ENCODE measurements at regions not wholly inside any gene's neighbourhood (a gene's known extent, or its start where the extent isn't known, plus 50 kb on each side); places are given as distances from the start of the nearest gene placed in this dataset.
"Not testable (repeated sequence)": the region's sequence is repeated elsewhere in the genome, so short reads cannot be mapped to it uniquely, and the experiment has no call there.

GRCh38 chr15:62363913-62364312, 198.8 kb upstream of the C2CD4B start:
- Histone ChIP-seq H2AFZ (ENCODE audit: low read length, unreplicated experiment) (no peak overlapping the region), H3K4me1 (ENCODE audit: control insufficient read depth, insufficient read depth, low read length, unreplicated experiment) (peaks cover 4% of the 10 kb centered on the region), H3K4me3 (ENCODE audit: low read depth, low read length) (no peak overlapping the region), H3K79me2 (ENCODE audit: control insufficient read depth, insufficient read depth, low read length, unreplicated experiment) (no peaks in the 10 kb centered on the region), H3K27ac (ENCODE audit: low read depth, low read length) (no peak overlapping the region), H3K27me3 (ENCODE audit: insufficient read depth, low read length) (peaks cover 12% of the 10 kb centered on the region; the same call in 1 of the 2 replicates), H3K36me3 (ENCODE audit: insufficient read depth, low read length) (no peaks in the 10 kb centered on the region)

- H2AFZ ChIP-seq (ENCODE audit: low read length, unreplicated experiment): no peak overlapping the region
- no peaks in the 10 kb centered on the region for H3K36me3 ChIP-seq (ENCODE audit: insufficient read depth, low read length)
- peaks cover 4% of the 10 kb centered on the region for H3K4me1 ChIP-seq (ENCODE audit: control insufficient read depth, insufficient read depth, low read length, unreplicated experiment)
- H3K27ac ChIP-seq (ENCODE audit: low read depth, low read length): no peak overlapping the region
- no peaks in the 10 kb centered on the region for H3K79me2 ChIP-seq (ENCODE audit: control insufficient read depth, insufficient read depth, low read length, unreplicated experiment)
- peaks cover 12% of the 10 kb centered on the region; the same call in 1 of the 2 replicates for H3K27me3 ChIP-seq (ENCODE audit: insufficient read depth, low read length)
- H3K4me3 ChIP-seq (ENCODE audit: low read depth, low read length): no peak overlapping the region
Measured at GRCh38 chr15:62365795-62366442, 200.8 kb upstream of the C2CD4B start.

GRCh38 chr15:62369454-62369853, 204.4 kb upstream of the C2CD4B start:
- Histone ChIP-seq H2AFZ (ENCODE audit: low read length, unreplicated experiment) (no peak overlapping the region), H3K79me2 (ENCODE audit: control insufficient read depth, insufficient read depth, low read length, unreplicated experiment) (no peaks in the 10 kb centered on the region), H3K27me3 (ENCODE audit: insufficient read depth, low read length) (peaks cover 9% of the 10 kb centered on the region; the same call in 1 of the 2 replicates), H3K4me1 (ENCODE audit: control insufficient read depth, insufficient read depth, low read length, unreplicated experiment) (no peaks in the 10 kb centered on the region), H3K27ac (ENCODE audit: low read depth, low read length) (no peak overlapping the region), H3K36me3 (ENCODE audit: insufficient read depth, low read length) (no peaks in the 10 kb centered on the region), H3K4me3 (ENCODE audit: low read depth, low read length) (no peak overlapping the region)

- H3K27me3 ChIP-seq (ENCODE audit: insufficient read depth, low read length); H3K4me3 ChIP-seq (ENCODE audit: low read depth, low read length); H2AFZ ChIP-seq (ENCODE audit: low read length, unreplicated experiment); H3K27ac ChIP-seq (ENCODE audit: low read depth, low read length); H3K4me1 ChIP-seq (ENCODE audit: control insufficient read depth, insufficient read depth, low read length, unreplicated experiment); H3K36me3 ChIP-seq (ENCODE audit: insufficient read depth, low read length); H3K79me2 ChIP-seq (ENCODE audit: control insufficient read depth, insufficient read depth, low read length, unreplicated experiment): not testable (repeated sequence)
Measured at GRCh38 chr15:62371683-62372082, 206.6 kb upstream of the C2CD4B start.

- H2AFZ ChIP-seq (ENCODE audit: low read length, unreplicated experiment): no peak overlapping the region
- H3K4me3 ChIP-seq (ENCODE audit: low read depth, low read length): no peak overlapping the region
- H3K27me3 ChIP-seq (ENCODE audit: insufficient read depth, low read length): no peaks in the 10 kb centered on the region
- no peaks in the 10 kb centered on the region for H3K79me2 ChIP-seq (ENCODE audit: control insufficient read depth, insufficient read depth, low read length, unreplicated experiment)
- no peak overlapping the region for H3K27ac ChIP-seq (ENCODE audit: low read depth, low read length)
- H3K4me1 ChIP-seq (ENCODE audit: control insufficient read depth, insufficient read depth, low read length, unreplicated experiment): no peaks in the 10 kb centered on the region
- H3K36me3 ChIP-seq (ENCODE audit: insufficient read depth, low read length): no peaks in the 10 kb centered on the region
Measured at GRCh38 chr15:62377736-62378480, 212.8 kb upstream of the C2CD4B start.

- Histone ChIP-seq H3K27ac (ENCODE audit: low read depth, low read length) (no peak overlapping the region), H2AFZ (ENCODE audit: low read length, unreplicated experiment) (no peak overlapping the region), H3K4me1 (ENCODE audit: control insufficient read depth, insufficient read depth, low read length, unreplicated experiment) (no peaks in the 10 kb centered on the region), H3K4me3 (ENCODE audit: low read depth, low read length) (no peak overlapping the region), H3K79me2 (ENCODE audit: control insufficient read depth, insufficient read depth, low read length, unreplicated experiment) (no peaks in the 10 kb centered on the region), H3K27me3 (ENCODE audit: insufficient read depth, low read length) (no peaks in the 10 kb centered on the region), H3K36me3 (ENCODE audit: insufficient read depth, low read length) (no peaks in the 10 kb centered on the region)
Measured at GRCh38 chr15:62378772-62379498, 213.8 kb upstream of the C2CD4B start.

- Histone ChIP-seq H3K4me3 (ENCODE audit: low read depth, low read length) (no peak overlapping the region), H3K79me2 (ENCODE audit: control insufficient read depth, insufficient read depth, low read length, unreplicated experiment) (no peaks in the 10 kb centered on the region)
Measured at GRCh38 chr15:62380011-62380410, 214.9 kb upstream of the C2CD4B start.

GRCh38 chr15:62382046-62382445, 217.0 kb upstream of the C2CD4B start:
- no peaks in the 10 kb centered on the region for H3K79me2 ChIP-seq (ENCODE audit: control insufficient read depth, insufficient read depth, low read length, unreplicated experiment)
- no peaks in the 10 kb centered on the region for H3K4me1 ChIP-seq (ENCODE audit: control insufficient read depth, insufficient read depth, low read length, unreplicated experiment)
- H3K27ac ChIP-seq (ENCODE audit: low read depth, low read length): no peak overlapping the region
- no peaks in the 10 kb centered on the region for H3K27me3 ChIP-seq (ENCODE audit: insufficient read depth, low read length)
- H2AFZ ChIP-seq (ENCODE audit: low read length, unreplicated experiment): no peak overlapping the region
- no peak overlapping the region for H3K4me3 ChIP-seq (ENCODE audit: low read depth, low read length)
- H3K36me3 ChIP-seq (ENCODE audit: insufficient read depth, low read length): no peaks in the 10 kb centered on the region

More at GRCh38 chr15:62380011-62380410, 214.9 kb upstream of the C2CD4B start:
- no peak overlapping the region for H3K27ac ChIP-seq (ENCODE audit: low read depth, low read length)
- no peaks in the 10 kb centered on the region for H3K36me3 ChIP-seq (ENCODE audit: insufficient read depth, low read length)
- no peak overlapping the region for H2AFZ ChIP-seq (ENCODE audit: low read length, unreplicated experiment)
- no peaks in the 10 kb centered on the region for H3K4me1 ChIP-seq (ENCODE audit: control insufficient read depth, insufficient read depth, low read length, unreplicated experiment)
- H3K27me3 ChIP-seq (ENCODE audit: insufficient read depth, low read length): no peaks in the 10 kb centered on the region

GRCh38 chr15:62389885-62390790, 225.1 kb upstream of the C2CD4B start, which contains the start of gene TLN2:
TSS of gene TLN2 (plus strand) at chr15:62390550.
- peak within 1 kb of the TSS; percentile 90 for H3K4me3 ChIP-seq (ENCODE audit: low read depth, low read length)
- peaks cover 26% of the 10 kb centered on the region for H3K79me2 ChIP-seq (ENCODE audit: control insufficient read depth, insufficient read depth, low read length, unreplicated experiment)
- peak within 1 kb of the TSS; percentile 100 for H2AFZ ChIP-seq (ENCODE audit: low read length, unreplicated experiment)
- peaks cover 35% of the 10 kb centered on the region for H3K4me1 ChIP-seq (ENCODE audit: control insufficient read depth, insufficient read depth, low read length, unreplicated experiment)
- no peaks in the 10 kb centered on the region for H3K27me3 ChIP-seq (ENCODE audit: insufficient read depth, low read length)
- no peaks in the 10 kb centered on the region for H3K36me3 ChIP-seq (ENCODE audit: insufficient read depth, low read length)
- peak within 1 kb of the TSS; percentile 10; the same call in 1 of the 2 replicates for H3K27ac ChIP-seq (ENCODE audit: low read depth, low read length)
